Activated CD4-positive, CD25-positive, alpha-beta regulatory T cell treated with anti-CD3 and anti-CD28 coated beads, Interleukin-2, amount 50 U/mL, for 72 hours (primary cell): ENCODE measurements at regions not wholly inside any gene's neighbourhood (a gene's known extent, or its start where the extent isn't known, plus 50 kb on each side); places are given as distances from the start of the nearest gene placed in this dataset.
"Not testable (repeated sequence)": the region's sequence is repeated elsewhere in the genome, so short reads cannot be mapped to it uniquely, and the experiment has no call there.

Experiments used
- DNase-seq: peaks from one replicate; pipeline ENCODE4 v3.0.0; 2021

GRCh38 chr2:131672471-131673399, 145.0 kb downstream of the CCDC74A start:
- DNase-seq = peak; percentile 66

GRCh38 chr2:131673400-131674173, 145.9 kb downstream of the CCDC74A start:
- DNase-seq = peak; percentile 75

GRCh38 chr2:131674174-131674507, 146.5 kb downstream of the CCDC74A start:
- no peak for DNase-seq

- DNase-seq = not testable (repeated sequence)
Observed at GRCh38 chr2:131681611-131682121, 154.0 kb downstream of the CCDC74A start.

- peak; percentile 75 for DNase-seq
Observed at GRCh38 chr2:131682122-131682944, 154.6 kb downstream of the CCDC74A start.

- DNase-seq = not testable (repeated sequence)
Observed at GRCh38 chr2:131682945-131683330, 155.2 kb downstream of the CCDC74A start.

- DNase-seq = not testable (repeated sequence)
Observed at GRCh38 chr2:131684631-131685316, 157.1 kb downstream of the CCDC74A start.

- DNase-seq = not testable (repeated sequence)
Observed at GRCh38 chr2:131686164-131686893, 158.6 kb downstream of the CCDC74A start.

- DNase-seq = not testable (repeated sequence)
Observed at GRCh38 chr2:131686894-131687238, 159.2 kb downstream of the CCDC74A start.

- not testable (repeated sequence) for DNase-seq
Observed at GRCh38 chr2:131689066-131689465, 161.4 kb downstream of the CCDC74A start.

GRCh38 chr2:131711268-131711667, 183.6 kb downstream of the CCDC74A start:
- not testable (repeated sequence) for DNase-seq

- DNase-seq = not testable (repeated sequence)
Observed at GRCh38 chr2:131717907-131718306, 190.2 kb downstream of the CCDC74A start.

- DNase-seq = not testable (repeated sequence)
Observed at GRCh38 chr2:131721163-131721562, 193.5 kb downstream of the CCDC74A start.

- not testable (repeated sequence) for DNase-seq
Observed at GRCh38 chr2:131722256-131722655, 194.6 kb downstream of the CCDC74A start.

GRCh38 chr2:131724019-131724418, 196.3 kb downstream of the CCDC74A start:
- DNase-seq = no peak

GRCh38 chr2:131728451-131728850, 200.8 kb downstream of the CCDC74A start:
- DNase-seq = not testable (repeated sequence)

- not testable (repeated sequence) for DNase-seq
Observed at GRCh38 chr2:131733530-131733929, 205.8 kb downstream of the CCDC74A start.

GRCh38 chr2:131736406-131736805, 208.7 kb downstream of the CCDC74A start:
- not testable (repeated sequence) for DNase-seq

GRCh38 chr2:131738533-131738932, 210.8 kb downstream of the CCDC74A start:
- DNase-seq = not testable (repeated sequence)

- not testable (repeated sequence) for DNase-seq
Observed at GRCh38 chr2:131738996-131739434, 211.3 kb downstream of the CCDC74A start.
